ENCODE measurements at regions not wholly inside any gene's neighbourhood (a gene's known extent, or its start where the extent isn't known, plus 50 kb on each side); places are given as distances from the start of the nearest gene placed in this dataset.

- Histone ChIP-seq H3F3A (ENCODE audit: insufficient read depth, low read length, poor library complexity, severe bottlenecking) (no peaks in the 10 kb centered on the region), H3K4me2 (ENCODE audit: low read length) (no peak overlapping the region), H3K36me3 (ENCODE audit: insufficient read depth, low read length) (no peaks in the 10 kb centered on the region), H3K9ac (ENCODE audit: low read length) (no peak overlapping the region), H3K9me3 (ENCODE audit: low read length) (no peaks in the 10 kb centered on the region), H2AFZ (ENCODE audit: low read depth, low read length) (no peak overlapping the region), H3K79me2 (replicated peaks; ENCODE audit: insufficient read depth, low read length) (no peaks in the 10 kb centered on the region), H4K20me1 (ENCODE audit: insufficient read depth) (no peaks in the 10 kb centered on the region), H3K27me3 (ENCODE audit: insufficient read depth, low read depth, low read length) (no peaks in the 10 kb centered on the region), H3K9me2 (ENCODE audit: insufficient read depth, low read length) (no peaks in the 10 kb centered on the region), H3K4me3 (ENCODE audit: low read length) (no peak overlapping the region), H3K27ac (ENCODE audit: low read length) (no peak overlapping the region)
- no peak for TF ChIP-seq CTCF (IDR thresholded peaks at IDR 0.05; ENCODE audit: poor library complexity, severe bottlenecking)
- TF ChIP-seq EP300 (conservative IDR thresholded peaks at IDR 0.05; ENCODE audit: poor library complexity, severe bottlenecking) = no peak
- no peak for TF ChIP-seq EZH2 (IDR thresholded peaks at IDR 0.05; ENCODE audit: borderline replicate concordance, insufficient read depth, low read length, poor library complexity, severe bottlenecking)
- no peak for TF ChIP-seq SMC3 (conservative IDR thresholded peaks at IDR 0.05; ENCODE audit: poor library complexity)
- TF ChIP-seq RAD21 (conservative IDR thresholded peaks at IDR 0.05) = no peak
- no peak for TF ChIP-seq POLR2AphosphoS5 (IDR thresholded peaks at IDR 0.05)
- TF ChIP-seq MXI1 (conservative IDR thresholded peaks at IDR 0.05; ENCODE audit: poor library complexity, severe bottlenecking) = no peak
- no peak for TF ChIP-seq TAF1 (IDR thresholded peaks at IDR 0.05; ENCODE audit: low read depth)
- no peak for TF ChIP-seq REST (IDR thresholded peaks at IDR 0.05; ENCODE audit: borderline replicate concordance)
Observed at GRCh38 chr3:87053553-87053952, 62.6 kb upstream of the VGLL3 start.

GRCh38 chr3:87052499-87053260, 61.7 kb upstream of the VGLL3 start:
- Histone ChIP-seq H4K20me1 (ENCODE audit: insufficient read depth) (no peaks in the 10 kb centered on the region), H3K36me3 (ENCODE audit: insufficient read depth, low read length) (no peaks in the 10 kb centered on the region), H3K9me2 (ENCODE audit: insufficient read depth, low read length) (no peaks in the 10 kb centered on the region), H3K27ac (ENCODE audit: low read length) (no peak overlapping the region), H3K4me3 (ENCODE audit: low read length) (no peak overlapping the region), H2AFZ (ENCODE audit: low read depth, low read length) (no peak overlapping the region), H3K9ac (ENCODE audit: low read length) (no peak overlapping the region), H3K79me2 (replicated peaks; ENCODE audit: insufficient read depth, low read length) (no peaks in the 10 kb centered on the region), H3K27me3 (ENCODE audit: insufficient read depth, low read depth, low read length) (no peaks in the 10 kb centered on the region), H3F3A (ENCODE audit: insufficient read depth, low read length, poor library complexity, severe bottlenecking) (no peaks in the 10 kb centered on the region), H3K9me3 (ENCODE audit: low read length) (no peaks in the 10 kb centered on the region), H3K4me2 (ENCODE audit: low read length) (no peak overlapping the region)
- TF ChIP-seq SMC3 (conservative IDR thresholded peaks at IDR 0.05; ENCODE audit: poor library complexity) = no peak
- no peak for TF ChIP-seq EZH2 (IDR thresholded peaks at IDR 0.05; ENCODE audit: borderline replicate concordance, insufficient read depth, low read length, poor library complexity, severe bottlenecking)
- TF ChIP-seq TAF1 (IDR thresholded peaks at IDR 0.05; ENCODE audit: low read depth) = no peak
- TF ChIP-seq CTCF (IDR thresholded peaks at IDR 0.05; ENCODE audit: poor library complexity, severe bottlenecking) = no peak
- TF ChIP-seq REST (IDR thresholded peaks at IDR 0.05; ENCODE audit: borderline replicate concordance) = no peak
- TF ChIP-seq POLR2AphosphoS5 (IDR thresholded peaks at IDR 0.05) = no peak
- no peak for TF ChIP-seq MXI1 (conservative IDR thresholded peaks at IDR 0.05; ENCODE audit: poor library complexity, severe bottlenecking)
- TF ChIP-seq RAD21 (conservative IDR thresholded peaks at IDR 0.05) = no peak
- no peak for TF ChIP-seq EP300 (conservative IDR thresholded peaks at IDR 0.05; ENCODE audit: poor library complexity, severe bottlenecking)

Data from neural cell (in vitro differentiated cells).